Astrocyte (in vitro differentiated cells and primary cell): ENCODE measurements at regions not wholly inside any gene's neighbourhood (a gene's known extent, or its start where the extent isn't known, plus 50 kb on each side); places are given as distances from the start of the nearest gene placed in this dataset.

Experiments used
- DNase-seq: peaks from one replicate; pipeline ENCODE4 v3.0.0-alpha.2; 2010; ENCODE audit warnings: low read depth
- FAIRE-seq: peaks from 2 replicates; lab custom pipeline; 2011; peaks lifted over from hg19 to GRCh38; lab: Jason Lieb, UNC
- H2AFZ ChIP-seq: 2 replicates; pipeline ENCODE4 v1.6.0; 2012; ENCODE audit warnings: low read depth, low read length, inconsistent platforms
- H3K27ac ChIP-seq: 2 replicates; pipeline ENCODE4 v1.5.1; 2011; ENCODE audit warnings: low read depth, low read length, inconsistent platforms
- H3K27me3 ChIP-seq: 2 replicates; pipeline ENCODE4 v1.6.0; 2011; ENCODE audit warnings: low read length, inconsistent platforms; ENCODE audit not compliant: insufficient read depth
- H3K36me3 ChIP-seq: 2 replicates; pipeline ENCODE4 v1.5.1; 2011; ENCODE audit warnings: low read length, inconsistent platforms; ENCODE audit not compliant: insufficient read depth
- H3K4me1 ChIP-seq: 2 replicates; pipeline ENCODE4 v1.5.1; 2011; ENCODE audit warnings: low read length, inconsistent platforms; ENCODE audit not compliant: insufficient read depth
- H3K4me2 ChIP-seq: 2 replicates; pipeline ENCODE4 v1.6.0; 2012; ENCODE audit warnings: low read length, inconsistent platforms
- H3K4me3 ChIP-seq: 2 replicates; pipeline ENCODE4 v1.5.1; 2011; ENCODE audit warnings: low read depth, mild to moderate bottlenecking, low read length, inconsistent platforms; ENCODE audit not compliant: insufficient read depth
- H3K79me2 ChIP-seq: 2 replicates; pipeline ENCODE4 v1.6.0; 2012; ENCODE audit warnings: mild to moderate bottlenecking, low read length, inconsistent platforms; ENCODE audit not compliant: insufficient read depth
- H3K9ac ChIP-seq: 2 replicates; pipeline ENCODE4 v1.6.0; 2012; ENCODE audit warnings: mild to moderate bottlenecking, low read length, inconsistent platforms
- H3K9me3 ChIP-seq: 2 replicates; pipeline ENCODE4 v1.5.1; 2012; ENCODE audit warnings: low read depth, mild to moderate bottlenecking, low read length, inconsistent platforms; ENCODE audit not compliant: insufficient read depth
- H4K20me1 ChIP-seq: 2 replicates; pipeline ENCODE4 v1.6.0; 2012; ENCODE audit warnings: low read length, inconsistent platforms; ENCODE audit not compliant: insufficient read depth
- H3K27ac Mint-ChIP-seq: one replicate; pipeline ENCODE4 v1.8.0; 2021; ENCODE audit warnings: mild to moderate bottlenecking, mixed read lengths; ENCODE audit not compliant: unreplicated experiment
- H3K27me3 Mint-ChIP-seq: one replicate; pipeline ENCODE4 v1.8.0; 2021; ENCODE audit warnings: low read depth, mixed read lengths; ENCODE audit not compliant: unreplicated experiment
- H3K36me3 Mint-ChIP-seq: one replicate; pipeline ENCODE4 v1.8.0; 2021; ENCODE audit warnings: low read depth, mixed read lengths; ENCODE audit not compliant: unreplicated experiment
- H3K4me1 Mint-ChIP-seq: one replicate; pipeline ENCODE4 v1.8.0; 2021; ENCODE audit warnings: low read depth, mixed read lengths; ENCODE audit not compliant: unreplicated experiment
- H3K4me3 Mint-ChIP-seq: one replicate; pipeline ENCODE4 v1.8.0; 2021; ENCODE audit warnings: mild to moderate bottlenecking, moderate library complexity, mixed read lengths; ENCODE audit not compliant: unreplicated experiment
- H3K9me3 Mint-ChIP-seq: one replicate; pipeline ENCODE4 v1.8.0; 2021; ENCODE audit warnings: mild to moderate bottlenecking, mixed read lengths; ENCODE audit not compliant: unreplicated experiment
- CTCF ChIP-seq: IDR thresholded peaks from 2 replicates; pipeline ENCODE4 v1.5.1; 2011; ENCODE audit warnings: low read depth, mild to moderate bottlenecking, inconsistent platforms, low read length, moderate library complexity; ENCODE audit not compliant: insufficient read depth
- EZH2 ChIP-seq: IDR thresholded peaks from 2 replicates; pipeline ENCODE4 v1.6.1; 2012; ENCODE audit warnings: mild to moderate bottlenecking, low read length, inconsistent platforms; ENCODE audit not compliant: insufficient read depth

GRCh38 chr13:83274679-83275078 lies 607.6 kb downstream of the SLITRK1 start:
- no peaks in the 10 kb centered on the region for H3K4me1 ChIP-seq
- H2AFZ ChIP-seq = no peak overlapping the region
- Mint-ChIP-seq H3K27ac (no peak overlapping the region), H3K4me3 (no peak overlapping the region), H3K27me3 (no peaks in the 10 kb centered on the region), H3K4me1 (no peaks in the 10 kb centered on the region), H3K36me3 (no peaks in the 10 kb centered on the region), H3K9me3 (no peaks in the 10 kb centered on the region)
- H3K4me2 ChIP-seq = no peak overlapping the region
- TF ChIP-seq EZH2 (no peak), CTCF (no peak)
- H3K79me2 ChIP-seq = no peaks in the 10 kb centered on the region
- no peaks in the 10 kb centered on the region for H3K9me3 ChIP-seq
- H3K27me3 ChIP-seq = no peaks in the 10 kb centered on the region
- no peaks in the 10 kb centered on the region for H3K36me3 ChIP-seq
- no peaks in the 10 kb centered on the region for H4K20me1 ChIP-seq
- H3K27ac ChIP-seq = no peak overlapping the region
- FAIRE-seq = no peak
- no peak for DNase-seq
- H3K9ac ChIP-seq = no peak overlapping the region
- no peak overlapping the region for H3K4me3 ChIP-seq

- FAIRE-seq (no peak), DNase-seq (no peak)
- Histone ChIP-seq H3K4me3 (no peak overlapping the region), H3K9ac (no peak overlapping the region), H2AFZ (no peak overlapping the region), H3K4me1 (no peaks in the 10 kb centered on the region), H3K27ac (no peak overlapping the region), H3K27me3 (no peaks in the 10 kb centered on the region), H4K20me1 (no peaks in the 10 kb centered on the region), H3K79me2 (no peaks in the 10 kb centered on the region), H3K36me3 (no peaks in the 10 kb centered on the region), H3K4me2 (no peak overlapping the region), H3K9me3 (no peaks in the 10 kb centered on the region)
- no peak overlapping the region for H3K27ac Mint-ChIP-seq
- TF ChIP-seq EZH2 = no peak
- TF ChIP-seq CTCF = no peak
- H3K27me3 Mint-ChIP-seq = no peaks in the 10 kb centered on the region
- H3K4me3 Mint-ChIP-seq = no peak overlapping the region
- H3K36me3 Mint-ChIP-seq = no peaks in the 10 kb centered on the region
- H3K9me3 Mint-ChIP-seq = no peaks in the 10 kb centered on the region
- no peaks in the 10 kb centered on the region for H3K4me1 Mint-ChIP-seq
Measured at GRCh38 chr13:83272652-83273240, 609.5 kb downstream of the SLITRK1 start.

GRCh38 chr13:83272076-83272475 lies 610.2 kb downstream of the SLITRK1 start:
- H3K4me1 Mint-ChIP-seq = no peaks in the 10 kb centered on the region
- no peak overlapping the region for H3K4me3 ChIP-seq
- H4K20me1 ChIP-seq = no peaks in the 10 kb centered on the region
- H3K9ac ChIP-seq = no peak overlapping the region
- H3K27ac Mint-ChIP-seq = no peak overlapping the region
- FAIRE-seq = no peak
- no peak overlapping the region for H3K27ac ChIP-seq
- no peaks in the 10 kb centered on the region for H3K36me3 ChIP-seq
- H3K27me3 ChIP-seq = no peaks in the 10 kb centered on the region
- no peaks in the 10 kb centered on the region for H3K9me3 Mint-ChIP-seq
- DNase-seq = no peak
- no peak overlapping the region for H3K4me3 Mint-ChIP-seq
- H3K9me3 ChIP-seq = no peaks in the 10 kb centered on the region
- H3K36me3 Mint-ChIP-seq = no peaks in the 10 kb centered on the region
- H3K4me1 ChIP-seq = no peaks in the 10 kb centered on the region
- no peak overlapping the region for H2AFZ ChIP-seq
- TF ChIP-seq EZH2 (no peak), CTCF (no peak)
- H3K27me3 Mint-ChIP-seq = no peaks in the 10 kb centered on the region
- H3K4me2 ChIP-seq = no peak overlapping the region
- H3K79me2 ChIP-seq = no peaks in the 10 kb centered on the region
